ENCODE measurements at regions not wholly inside any gene's neighbourhood (a gene's known extent, or its start where the extent isn't known, plus 50 kb on each side); places are given as distances from the start of the nearest gene placed in this dataset.

DNA sequence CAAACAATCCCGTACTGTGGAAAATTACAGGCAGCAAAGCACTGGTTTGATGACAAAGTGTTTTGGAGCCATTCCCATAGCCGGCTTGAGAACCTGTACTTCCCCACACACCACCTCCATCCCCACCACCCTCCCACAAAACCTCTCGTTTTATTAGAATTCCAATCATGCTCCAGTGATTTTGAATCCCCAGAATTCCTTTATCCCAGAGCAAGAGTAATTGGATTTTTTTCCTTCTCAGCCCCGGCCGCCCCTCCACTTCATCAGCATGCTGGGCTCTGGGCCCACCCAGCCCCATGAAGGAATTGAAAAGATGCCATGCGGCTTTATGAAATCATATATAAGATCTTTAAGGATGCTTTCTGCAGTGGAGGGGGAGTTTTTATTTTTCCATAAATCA lies 136.6 kb downstream of the OMA1 start:
- TF ChIP-seq CEBPB (IDR thresholded peaks at IDR 0.05), result no peak
- TF ChIP-seq, protein P1, sequence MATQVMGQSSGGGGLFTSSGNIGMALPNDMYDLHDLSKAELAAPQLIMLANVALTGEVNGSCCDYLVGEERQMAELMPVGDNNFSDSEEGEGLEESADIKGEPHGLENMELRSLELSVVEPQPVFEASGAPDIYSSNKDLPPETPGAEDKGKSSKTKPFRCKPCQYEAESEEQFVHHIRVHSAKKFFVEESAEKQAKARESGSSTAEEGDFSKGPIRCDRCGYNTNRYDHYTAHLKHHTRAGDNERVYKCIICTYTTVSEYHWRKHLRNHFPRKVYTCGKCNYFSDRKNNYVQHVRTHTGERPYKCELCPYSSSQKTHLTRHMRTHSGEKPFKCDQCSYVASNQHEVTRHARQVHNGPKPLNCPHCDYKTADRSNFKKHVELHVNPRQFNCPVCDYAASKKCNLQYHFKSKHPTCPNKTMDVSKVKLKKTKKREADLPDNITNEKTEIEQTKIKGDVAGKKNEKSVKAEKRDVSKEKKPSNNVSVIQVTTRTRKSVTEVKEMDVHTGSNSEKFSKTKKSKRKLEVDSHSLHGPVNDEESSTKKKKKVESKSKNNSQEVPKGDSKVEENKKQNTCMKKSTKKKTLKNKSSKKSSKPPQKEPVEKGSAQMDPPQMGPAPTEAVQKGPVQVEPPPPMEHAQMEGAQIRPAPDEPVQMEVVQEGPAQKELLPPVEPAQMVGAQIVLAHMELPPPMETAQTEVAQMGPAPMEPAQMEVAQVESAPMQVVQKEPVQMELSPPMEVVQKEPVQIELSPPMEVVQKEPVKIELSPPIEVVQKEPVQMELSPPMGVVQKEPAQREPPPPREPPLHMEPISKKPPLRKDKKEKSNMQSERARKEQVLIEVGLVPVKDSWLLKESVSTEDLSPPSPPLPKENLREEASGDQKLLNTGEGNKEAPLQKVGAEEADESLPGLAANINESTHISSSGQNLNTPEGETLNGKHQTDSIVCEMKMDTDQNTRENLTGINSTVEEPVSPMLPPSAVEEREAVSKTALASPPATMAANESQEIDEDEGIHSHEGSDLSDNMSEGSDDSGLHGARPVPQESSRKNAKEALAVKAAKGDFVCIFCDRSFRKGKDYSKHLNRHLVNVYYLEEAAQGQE (IDR thresholded peaks at IDR 0.05; ENCODE audit: low read depth), result no peak
- TF ChIP-seq CREB1 (IDR thresholded peaks at IDR 0.05; ENCODE audit: low read depth), result no peak
- TF ChIP-seq YY1 (IDR thresholded peaks at IDR 0.05; ENCODE audit: low read depth), result no peak
- TF ChIP-seq RAD21 (IDR thresholded peaks at IDR 0.05; ENCODE audit: low read depth), result no peak
- TF ChIP-seq, protein P2, sequence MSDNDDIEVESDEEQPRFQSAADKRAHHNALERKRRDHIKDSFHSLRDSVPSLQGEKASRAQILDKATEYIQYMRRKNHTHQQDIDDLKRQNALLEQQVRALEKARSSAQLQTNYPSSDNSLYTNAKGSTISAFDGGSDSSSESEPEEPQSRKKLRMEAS (IDR thresholded peaks at IDR 0.05), result no peak
- no peak for TF ChIP-seq EP300 (IDR thresholded peaks at IDR 0.05; ENCODE audit: borderline replicate concordance)
- no peak for TF ChIP-seq FOXM1 (IDR thresholded peaks at IDR 0.05; ENCODE audit: borderline replicate concordance, low read depth)
- no peak for TF ChIP-seq TAF1 (IDR thresholded peaks at IDR 0.05; ENCODE audit: low read depth)

DNA sequence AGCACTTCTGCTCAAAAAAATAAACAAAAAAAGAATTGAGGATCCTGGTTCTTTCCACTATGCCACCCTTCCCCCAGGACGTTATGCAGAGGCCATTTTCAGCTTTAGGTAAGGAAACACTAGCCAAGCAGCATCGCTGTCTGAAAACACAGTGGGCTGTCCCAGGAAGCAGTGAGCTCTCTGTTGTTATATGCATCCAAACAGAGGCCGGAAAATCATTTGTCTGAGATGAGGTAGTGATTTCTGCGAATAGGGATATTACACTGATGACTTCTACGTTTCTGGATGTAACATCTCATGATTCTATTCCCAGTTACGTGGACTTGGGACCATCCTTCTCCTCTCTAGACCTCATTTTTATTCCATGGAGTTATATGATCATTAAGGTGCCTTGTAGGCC lies 137.2 kb downstream of the OMA1 start:
- TF ChIP-seq CREB1 (IDR thresholded peaks at IDR 0.05; ENCODE audit: low read depth), result no peak
- no peak for TF ChIP-seq FOXM1 (IDR thresholded peaks at IDR 0.05; ENCODE audit: borderline replicate concordance, low read depth)
- TF ChIP-seq, protein P1 (IDR thresholded peaks at IDR 0.05; ENCODE audit: low read depth), result no peak
- TF ChIP-seq TEAD4 (IDR thresholded peaks at IDR 0.05), result no peak
- TF ChIP-seq, protein P2 (IDR thresholded peaks at IDR 0.05), result no peak
- TF ChIP-seq EGR1 (IDR thresholded peaks at IDR 0.05), result no peak
- TF ChIP-seq YY1 (IDR thresholded peaks at IDR 0.05; ENCODE audit: low read depth), result no peak
- no peak for TF ChIP-seq RAD21 (IDR thresholded peaks at IDR 0.05; ENCODE audit: low read depth)
- TF ChIP-seq EP300 (IDR thresholded peaks at IDR 0.05; ENCODE audit: borderline replicate concordance), result no peak
- no peak for TF ChIP-seq TCF12 (IDR thresholded peaks at IDR 0.05; ENCODE audit: low read depth)
- TF ChIP-seq ZBTB7A (IDR thresholded peaks at IDR 0.05; ENCODE audit: low read depth), result no peak
- TF ChIP-seq CEBPB (IDR thresholded peaks at IDR 0.05), result no peak

DNA sequence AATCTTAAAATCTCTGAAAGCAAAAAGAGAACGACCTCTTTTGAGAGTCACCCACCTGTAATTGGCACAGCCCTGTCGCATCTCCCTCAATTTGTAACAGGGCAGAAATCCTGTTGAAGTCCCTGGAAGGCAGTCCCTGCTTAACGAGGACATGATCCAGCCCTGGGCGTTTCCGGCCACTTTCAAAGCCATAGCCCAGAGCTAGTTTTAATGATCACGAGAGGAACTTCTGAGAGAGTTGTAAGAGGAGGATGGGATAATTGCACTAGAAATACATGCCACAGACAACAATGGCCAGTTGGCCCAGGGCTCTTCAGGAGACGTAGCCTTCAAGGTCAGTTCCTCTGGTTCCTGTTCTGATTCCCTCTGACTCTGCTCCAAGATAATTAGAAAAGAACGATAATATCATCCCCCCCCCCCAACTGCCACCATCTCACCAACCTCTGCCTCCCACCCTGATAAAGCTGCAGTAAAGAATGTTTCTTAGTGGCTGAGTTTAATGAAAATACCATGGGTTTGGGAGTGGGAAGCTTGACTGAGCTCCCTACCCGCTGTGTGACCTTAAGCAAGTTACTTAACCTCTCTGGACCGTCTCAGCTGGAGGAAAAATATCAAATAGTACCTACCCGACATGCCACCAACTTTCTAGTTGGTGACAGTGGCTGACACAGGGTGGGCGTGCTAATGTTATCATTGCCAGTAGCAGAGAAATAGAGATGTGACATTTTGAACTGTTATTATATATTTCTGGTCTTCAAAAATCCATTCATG lies 140.0 kb downstream of the OMA1 start:
- TF ChIP-seq TCF12 (IDR thresholded peaks at IDR 0.05; ENCODE audit: low read depth) (no peak), ZBTB7A (IDR thresholded peaks at IDR 0.05; ENCODE audit: low read depth) (no peak), TAF1 (IDR thresholded peaks at IDR 0.05; ENCODE audit: low read depth) (no peak)
- TF ChIP-seq, protein P2 (IDR thresholded peaks at IDR 0.05), result no peak
- TF ChIP-seq, protein P3, sequence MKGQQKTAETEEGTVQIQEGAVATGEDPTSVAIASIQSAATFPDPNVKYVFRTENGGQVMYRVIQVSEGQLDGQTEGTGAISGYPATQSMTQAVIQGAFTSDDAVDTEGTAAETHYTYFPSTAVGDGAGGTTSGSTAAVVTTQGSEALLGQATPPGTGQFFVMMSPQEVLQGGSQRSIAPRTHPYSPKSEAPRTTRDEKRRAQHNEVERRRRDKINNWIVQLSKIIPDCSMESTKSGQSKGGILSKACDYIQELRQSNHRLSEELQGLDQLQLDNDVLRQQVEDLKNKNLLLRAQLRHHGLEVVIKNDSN (IDR thresholded peaks at IDR 0.05), result no peak

DNA sequence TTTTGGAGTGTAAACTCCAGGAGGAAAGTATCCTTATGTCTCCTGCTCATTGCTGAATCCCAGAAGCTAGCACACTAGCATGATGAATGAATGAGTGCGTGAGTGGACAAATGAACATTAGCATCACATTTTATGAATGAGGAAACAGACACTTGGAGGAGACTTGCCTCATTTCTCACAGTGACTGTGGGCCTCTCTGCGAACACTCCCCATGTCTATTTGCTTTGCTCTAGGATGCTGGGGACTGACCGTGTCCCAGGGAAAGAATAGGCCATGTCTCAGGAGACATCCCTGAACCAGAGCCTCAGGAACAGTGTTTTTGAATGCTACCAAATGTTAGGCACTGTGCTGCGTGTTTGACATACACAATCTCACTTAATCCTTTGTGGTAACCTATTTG lies 140.9 kb downstream of the OMA1 start:
- no peak for TF ChIP-seq EGR1 (IDR thresholded peaks at IDR 0.05)
- no peak for TF ChIP-seq TEAD4 (IDR thresholded peaks at IDR 0.05)
- no peak for TF ChIP-seq TCF12 (IDR thresholded peaks at IDR 0.05; ENCODE audit: low read depth)
- TF ChIP-seq, protein P1 (IDR thresholded peaks at IDR 0.05; ENCODE audit: low read depth), result no peak

DNA sequence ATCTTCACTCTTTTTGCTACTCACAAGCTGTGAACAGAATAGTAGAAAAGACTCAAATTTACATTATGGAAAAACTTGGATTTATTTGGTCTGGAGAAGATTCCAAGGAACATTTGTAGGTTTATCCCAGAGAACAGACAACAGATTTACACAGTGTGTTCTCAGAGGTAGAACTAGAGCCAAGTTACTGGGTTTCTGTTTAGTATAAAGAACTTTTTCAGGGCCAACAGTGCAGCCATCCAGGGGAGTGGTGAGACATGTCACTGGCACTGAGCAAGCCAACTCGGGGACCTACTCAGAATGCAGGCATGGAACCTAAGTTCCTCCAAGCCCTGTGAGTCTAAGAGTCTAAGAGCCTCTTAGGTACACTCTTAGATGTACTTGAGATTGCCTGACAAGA lies 142.6 kb downstream of the OMA1 start:
- no peak for TF ChIP-seq YY1 (IDR thresholded peaks at IDR 0.05; ENCODE audit: low read depth)
- no peak for TF ChIP-seq RAD21 (IDR thresholded peaks at IDR 0.05; ENCODE audit: low read depth)
- no peak for TF ChIP-seq FOXM1 (IDR thresholded peaks at IDR 0.05; ENCODE audit: borderline replicate concordance, low read depth)
- no peak for TF ChIP-seq EGR1 (IDR thresholded peaks at IDR 0.05)
- no peak for TF ChIP-seq TEAD4 (IDR thresholded peaks at IDR 0.05)
- no peak for TF ChIP-seq TCF12 (IDR thresholded peaks at IDR 0.05; ENCODE audit: low read depth)
- TF ChIP-seq CEBPB (IDR thresholded peaks at IDR 0.05), result no peak
- no peak for TF ChIP-seq TAF1 (IDR thresholded peaks at IDR 0.05; ENCODE audit: low read depth)
- TF ChIP-seq NFIC (IDR thresholded peaks at IDR 0.05), result no peak
- TF ChIP-seq, protein P2 (IDR thresholded peaks at IDR 0.05), result no peak
- TF ChIP-seq EP300 (IDR thresholded peaks at IDR 0.05; ENCODE audit: borderline replicate concordance), result no peak
- no peak for TF ChIP-seq CREB1 (IDR thresholded peaks at IDR 0.05; ENCODE audit: low read depth)

Data from Ishikawa (cell line).